22Rv1 (cell line): ENCODE measurements at regions not wholly inside any gene's neighbourhood (a gene's known extent, or its start where the extent isn't known, plus 50 kb on each side); places are given as distances from the start of the nearest gene placed in this dataset.

Experiments
- ZFX ChIP-seq: fragments of 450-650 bp; IDR thresholded peaks from 2 replicates; pipeline ENCODE4 v1.6.1; 2017; ENCODE audit warnings: antibody characterized with exemption, borderline replicate concordance
- TF ChIP-seq, protein P1 (sequence below): fragments of 450-650 bp; IDR thresholded peaks from 2 replicates; pipeline ENCODE4 v1.5.1; 2017; ENCODE audit warnings: mild to moderate bottlenecking

DNA sequence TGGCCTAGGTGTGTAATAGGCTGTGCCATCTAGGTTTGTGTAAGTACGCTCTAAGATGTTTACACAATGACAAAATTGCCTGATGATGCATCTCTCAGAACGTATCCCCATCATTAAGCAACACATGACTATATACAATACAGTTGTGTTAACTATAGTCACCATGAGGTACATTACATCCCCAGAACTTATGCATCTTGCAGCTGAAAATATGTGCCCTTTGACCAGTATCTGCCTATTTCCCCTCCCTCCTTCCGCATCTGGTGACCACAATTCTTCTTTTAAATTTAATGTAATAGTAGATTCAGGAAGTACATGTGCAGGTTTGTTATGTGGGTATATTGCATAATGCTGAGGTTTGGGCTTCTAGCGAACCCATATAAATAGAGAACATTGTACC lies 239.8 kb upstream of the IL1RAPL1 start:
- TF ChIP-seq, protein P1, sequence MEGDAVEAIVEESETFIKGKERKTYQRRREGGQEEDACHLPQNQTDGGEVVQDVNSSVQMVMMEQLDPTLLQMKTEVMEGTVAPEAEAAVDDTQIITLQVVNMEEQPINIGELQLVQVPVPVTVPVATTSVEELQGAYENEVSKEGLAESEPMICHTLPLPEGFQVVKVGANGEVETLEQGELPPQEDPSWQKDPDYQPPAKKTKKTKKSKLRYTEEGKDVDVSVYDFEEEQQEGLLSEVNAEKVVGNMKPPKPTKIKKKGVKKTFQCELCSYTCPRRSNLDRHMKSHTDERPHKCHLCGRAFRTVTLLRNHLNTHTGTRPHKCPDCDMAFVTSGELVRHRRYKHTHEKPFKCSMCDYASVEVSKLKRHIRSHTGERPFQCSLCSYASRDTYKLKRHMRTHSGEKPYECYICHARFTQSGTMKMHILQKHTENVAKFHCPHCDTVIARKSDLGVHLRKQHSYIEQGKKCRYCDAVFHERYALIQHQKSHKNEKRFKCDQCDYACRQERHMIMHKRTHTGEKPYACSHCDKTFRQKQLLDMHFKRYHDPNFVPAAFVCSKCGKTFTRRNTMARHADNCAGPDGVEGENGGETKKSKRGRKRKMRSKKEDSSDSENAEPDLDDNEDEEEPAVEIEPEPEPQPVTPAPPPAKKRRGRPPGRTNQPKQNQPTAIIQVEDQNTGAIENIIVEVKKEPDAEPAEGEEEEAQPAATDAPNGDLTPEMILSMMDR: no peak
- no peak for TF ChIP-seq ZFX
